Neural cell (in vitro differentiated cells): ENCODE measurements at regions not wholly inside any gene's neighbourhood (a gene's known extent, or its start where the extent isn't known, plus 50 kb on each side); places are given as distances from the start of the nearest gene placed in this dataset.

Source experiments
- H2AFZ ChIP-seq: fragments of 200-600, 300-800 bp; sonication (generic), shearing (Covaris generic); 2 replicates; pipeline ENCODE4 v1.6.0; 2014; ENCODE audit warnings: low read depth, mild to moderate bottlenecking, antibody characterized with exemption, low read length, moderate library complexity
- H3F3A ChIP-seq: fragments of 200-600 bp; shearing (Covaris generic); 2 replicates; pipeline ENCODE4 v1.6.1; 2016; ENCODE audit warnings: mild to moderate bottlenecking, moderate library complexity, mixed read lengths, antibody characterized with exemption, low read length; ENCODE audit not compliant: insufficient read depth, poor library complexity, severe bottlenecking
- H3K27ac ChIP-seq: fragments of 200-600, 300-800 bp; sonication (generic), shearing (Covaris generic); 2 replicates; pipeline ENCODE4 v1.5.1; 2014; ENCODE audit warnings: mild to moderate bottlenecking, low read length, moderate library complexity
- H3K27me3 ChIP-seq: fragments of 300-800, 200-600 bp; sonication (generic), shearing (Covaris generic); 2 replicates; pipeline ENCODE4 v1.6.0; 2014; ENCODE audit warnings: mild to moderate bottlenecking, low read depth, low read length, moderate library complexity; ENCODE audit not compliant: insufficient read depth
- H3K36me3 ChIP-seq: fragments of 300-800, 200-600 bp; sonication (generic), shearing (Covaris generic); 2 replicates; pipeline ENCODE4 v1.5.1; 2014; ENCODE audit warnings: mild to moderate bottlenecking, antibody characterized with exemption, low read length, moderate library complexity; ENCODE audit not compliant: insufficient read depth
- H3K4me2 ChIP-seq: fragments of 300-800, 200-600 bp; sonication (generic), shearing (Covaris generic); 2 replicates; pipeline ENCODE4 v1.6.0; 2014; ENCODE audit warnings: mild to moderate bottlenecking, low read length
- H3K4me3 ChIP-seq: fragments of 300-800, 200-600 bp; sonication (generic), shearing (Covaris generic); 2 replicates; pipeline ENCODE4 v1.5.1; 2014; ENCODE audit warnings: mild to moderate bottlenecking, low read length, moderate library complexity
- H3K79me2 ChIP-seq: fragments of 200-600 bp; shearing (Covaris generic); replicated peaks from 2 replicates; pipeline ENCODE4 v1.6.0; 2014; ENCODE audit warnings: mild to moderate bottlenecking, low read length, moderate library complexity; ENCODE audit not compliant: insufficient read depth
- H3K9ac ChIP-seq: fragments of 300-800, 200-600 bp; sonication (generic), shearing (Covaris generic); 2 replicates; pipeline ENCODE4 v1.6.1; 2016; ENCODE audit warnings: mild to moderate bottlenecking, low read length, mixed read lengths
- H3K9me2 ChIP-seq: fragments of 200-600 bp; shearing (Covaris generic); 2 replicates; pipeline ENCODE4 v1.6.1; 2016; ENCODE audit warnings: mild to moderate bottlenecking, low read length, mixed read lengths; ENCODE audit not compliant: insufficient read depth
- H3K9me3 ChIP-seq: fragments of 200-600, 300-800 bp; sonication (generic), shearing (Covaris generic); 2 replicates; pipeline ENCODE4 v1.6.1; 2016; ENCODE audit warnings: mild to moderate bottlenecking, mixed run types, low read length, moderate library complexity, mixed read lengths
- H4K20me1 ChIP-seq: fragments of 200-600 bp; shearing (Covaris generic); 2 replicates; pipeline ENCODE4 v1.6.1; 2016; ENCODE audit warnings: mild to moderate bottlenecking, mixed run types; ENCODE audit not compliant: insufficient read depth
- CTCF ChIP-seq: fragments of 450-650 bp; IDR thresholded peaks from 2 replicates; pipeline ENCODE4 v1.5.1; 2014; ENCODE audit warnings: antibody characterized with exemption, mild to moderate bottlenecking, moderate library complexity; ENCODE audit not compliant: poor library complexity, severe bottlenecking
- EP300 ChIP-seq: fragments of 450-650 bp; conservative IDR thresholded peaks from 2 replicates; pipeline ENCODE4 v1.6.1; 2014; ENCODE audit warnings: antibody characterized with exemption, mild to moderate bottlenecking, moderate library complexity; ENCODE audit not compliant: poor library complexity, severe bottlenecking
- EZH2 ChIP-seq: fragments of 200-600, 300-800 bp; shearing (Covaris generic), sonication (generic); IDR thresholded peaks from 2 replicates; pipeline ENCODE4 v1.6.1; 2014; ENCODE audit warnings: antibody characterized with exemption, low read length, borderline replicate concordance, mild to moderate bottlenecking; ENCODE audit not compliant: insufficient read depth, poor library complexity, severe bottlenecking
- MXI1 ChIP-seq: fragments of 450-650 bp; conservative IDR thresholded peaks from 2 replicates; pipeline ENCODE4 v1.6.1; 2014; ENCODE audit warnings: antibody characterized with exemption, mild to moderate bottlenecking; ENCODE audit not compliant: poor library complexity, severe bottlenecking
- POLR2AphosphoS5 ChIP-seq: IDR thresholded peaks from 2 replicates; pipeline ENCODE4 v1.6.1; 2012
- RAD21 ChIP-seq: fragments of 450-650 bp; conservative IDR thresholded peaks from 2 replicates; pipeline ENCODE4 v1.6.1; 2014; ENCODE audit warnings: antibody characterized with exemption, mild to moderate bottlenecking, moderate library complexity
- REST ChIP-seq: IDR thresholded peaks from 2 replicates; pipeline ENCODE4 v1.6.1; 2012; ENCODE audit warnings: borderline replicate concordance
- SMC3 ChIP-seq: fragments of 450-650 bp; conservative IDR thresholded peaks from 2 replicates; pipeline ENCODE4 v1.6.1; 2014; ENCODE audit warnings: antibody characterized with exemption, mild to moderate bottlenecking, moderate library complexity; ENCODE audit not compliant: poor library complexity
- TAF1 ChIP-seq: IDR thresholded peaks from 2 replicates; pipeline ENCODE4 v1.6.1; 2012; ENCODE audit warnings: low read depth

GRCh38 chr2:186100636-186101035 lies 362.0 kb downstream of the FSIP2 start:
- Histone ChIP-seq H3K27ac (peak overlapping the region; percentile 28), H3K36me3 (no peaks in the 10 kb centered on the region), H3K27me3 (no peaks in the 10 kb centered on the region), H3K9me2 (no peaks in the 10 kb centered on the region), H3K4me3 (no peak overlapping the region), H2AFZ (no peak overlapping the region), H3K4me2 (no peak overlapping the region), H3F3A (no peaks in the 10 kb centered on the region), H3K79me2 (no peaks in the 10 kb centered on the region), H4K20me1 (no peaks in the 10 kb centered on the region), H3K9ac (no peak overlapping the region), H3K9me3 (no peaks in the 10 kb centered on the region)
- TF ChIP-seq MXI1 (no peak), CTCF (no peak)

GRCh38 chr2:186101616-186102015 lies 363.0 kb downstream of the FSIP2 start:
- Histone ChIP-seq H3K36me3 (no peaks in the 10 kb centered on the region), H3K9me3 (no peaks in the 10 kb centered on the region), H3F3A (no peaks in the 10 kb centered on the region), H4K20me1 (no peaks in the 10 kb centered on the region), H3K9me2 (no peaks in the 10 kb centered on the region), H3K79me2 (no peaks in the 10 kb centered on the region), H3K27ac (no peak overlapping the region), H3K4me2 (no peak overlapping the region), H2AFZ (no peak overlapping the region), H3K9ac (no peak overlapping the region), H3K27me3 (no peaks in the 10 kb centered on the region), H3K4me3 (no peak overlapping the region)
- no peak for TF ChIP-seq EP300
- no peak for TF ChIP-seq CTCF
- no peak for TF ChIP-seq RAD21
- no peak for TF ChIP-seq SMC3
- no peak for TF ChIP-seq MXI1
- no peak for TF ChIP-seq POLR2AphosphoS5
- no peak for TF ChIP-seq TAF1
- no peak for TF ChIP-seq EZH2
- TF ChIP-seq REST: no peak
